Ishikawa (cell line): ENCODE measurements at regions not wholly inside any gene's neighbourhood (a gene's known extent, or its start where the extent isn't known, plus 50 kb on each side); places are given as distances from the start of the nearest gene placed in this dataset.

Experiments used
- CEBPB ChIP-seq: IDR thresholded peaks from 2 replicates; pipeline ENCODE4 v1.6.1; 2012
- CREB1 ChIP-seq: IDR thresholded peaks from 2 replicates; pipeline ENCODE4 v1.6.1; 2012; ENCODE audit warnings: low read depth
- EGR1 ChIP-seq: IDR thresholded peaks from 2 replicates; pipeline ENCODE4 v1.6.1; 2012
- EP300 ChIP-seq: IDR thresholded peaks from 2 replicates; pipeline ENCODE4 v1.6.1; 2012; ENCODE audit warnings: borderline replicate concordance
- FOXM1 ChIP-seq: IDR thresholded peaks from 2 replicates; pipeline ENCODE4 v1.6.1; 2012; ENCODE audit warnings: low read depth, borderline replicate concordance
- MAX ChIP-seq: IDR thresholded peaks from 2 replicates; pipeline ENCODE4 v1.6.1; 2012
- NFIC ChIP-seq: IDR thresholded peaks from 2 replicates; pipeline ENCODE4 v1.6.1; 2012
- RAD21 ChIP-seq: IDR thresholded peaks from 2 replicates; pipeline ENCODE4 v1.6.1; 2012; ENCODE audit warnings: low read depth
- REST ChIP-seq: IDR thresholded peaks from 2 replicates; pipeline ENCODE4 v1.6.1; 2012; ENCODE audit warnings: low read depth, mild to moderate bottlenecking
- TAF1 ChIP-seq: IDR thresholded peaks from 2 replicates; pipeline ENCODE4 v1.6.1; 2012; ENCODE audit warnings: low read depth, mild to moderate bottlenecking
- TCF12 ChIP-seq: IDR thresholded peaks from 2 replicates; pipeline ENCODE4 v1.6.1; 2012; ENCODE audit warnings: low read depth
- TEAD4 ChIP-seq: IDR thresholded peaks from 2 replicates; pipeline ENCODE4 v1.6.1; 2012
- USF1 ChIP-seq: IDR thresholded peaks from 2 replicates; pipeline ENCODE4 v1.6.1; 2012
- YY1 ChIP-seq: IDR thresholded peaks from 2 replicates; pipeline ENCODE4 v1.6.1; 2012; ENCODE audit warnings: low read depth
- ZBTB7A ChIP-seq: IDR thresholded peaks from 2 replicates; pipeline ENCODE4 v1.6.1; 2012; ENCODE audit warnings: low read depth

GRCh38 chr1:60865166-60865565 lies 217.2 kb upstream of the NFIA start:
- TF ChIP-seq NFIC: no peak
- TF ChIP-seq TCF12: no peak
- TF ChIP-seq YY1: no peak
- no peak for TF ChIP-seq TAF1
- no peak for TF ChIP-seq RAD21

GRCh38 chr1:60864722-60865121 lies 217.6 kb upstream of the NFIA start:
- TF ChIP-seq FOXM1 (no peak), CEBPB (no peak), YY1 (no peak), RAD21 (no peak), EP300 (no peak), ZBTB7A (no peak), EGR1 (no peak), REST (no peak), CREB1 (no peak), TEAD4 (no peak), TCF12 (no peak), NFIC (no peak), TAF1 (no peak), USF1 (no peak), MAX (no peak)

GRCh38 chr1:60863131-60863530 lies 219.2 kb upstream of the NFIA start:
- TF ChIP-seq CEBPB (no peak), YY1 (no peak), CREB1 (no peak), TEAD4 (no peak), REST (no peak), TAF1 (no peak), USF1 (no peak), RAD21 (no peak), EGR1 (no peak), FOXM1 (no peak), TCF12 (no peak), EP300 (no peak), NFIC (no peak), MAX (no peak), ZBTB7A (no peak)

GRCh38 chr1:60861961-60862567 lies 220.3 kb upstream of the NFIA start:
- no peak for TF ChIP-seq ZBTB7A
- TF ChIP-seq EP300: no peak
- TF ChIP-seq RAD21: no peak
- TF ChIP-seq EGR1: no peak
- TF ChIP-seq YY1: no peak
- no peak for TF ChIP-seq TEAD4
- TF ChIP-seq TAF1: no peak
- no peak for TF ChIP-seq TCF12
- no peak for TF ChIP-seq NFIC
- TF ChIP-seq USF1: no peak
- no peak for TF ChIP-seq MAX
- no peak for TF ChIP-seq CREB1
- TF ChIP-seq FOXM1: no peak
- TF ChIP-seq REST: no peak
- no peak for TF ChIP-seq CEBPB
